ENCODE measurements at regions not wholly inside any gene's neighbourhood (a gene's known extent, or its start where the extent isn't known, plus 50 kb on each side); places are given as distances from the start of the nearest gene placed in this dataset.

DNA sequence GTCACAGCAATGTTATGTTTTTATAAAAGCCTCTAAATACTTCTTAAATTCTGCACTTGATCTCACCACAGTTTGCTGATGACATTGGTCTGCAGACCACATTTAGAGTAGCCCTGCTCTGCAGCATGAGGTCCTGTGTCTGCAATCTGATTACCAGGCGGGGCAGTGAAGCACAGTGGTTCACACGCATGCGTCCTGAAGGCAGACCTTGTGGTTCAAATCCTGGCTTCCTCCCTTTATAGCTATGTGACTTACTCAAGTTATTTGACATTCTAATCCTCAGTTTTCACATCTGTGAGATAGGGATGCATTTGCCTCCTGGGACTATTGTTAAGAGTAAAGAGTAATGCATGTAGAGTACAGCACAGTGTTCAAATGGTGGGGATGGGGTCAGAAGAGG lies 50.3 kb downstream of the BMAL2 start:
- no peak for DNase-seq (ENCODE audit: low read depth)

DNA sequence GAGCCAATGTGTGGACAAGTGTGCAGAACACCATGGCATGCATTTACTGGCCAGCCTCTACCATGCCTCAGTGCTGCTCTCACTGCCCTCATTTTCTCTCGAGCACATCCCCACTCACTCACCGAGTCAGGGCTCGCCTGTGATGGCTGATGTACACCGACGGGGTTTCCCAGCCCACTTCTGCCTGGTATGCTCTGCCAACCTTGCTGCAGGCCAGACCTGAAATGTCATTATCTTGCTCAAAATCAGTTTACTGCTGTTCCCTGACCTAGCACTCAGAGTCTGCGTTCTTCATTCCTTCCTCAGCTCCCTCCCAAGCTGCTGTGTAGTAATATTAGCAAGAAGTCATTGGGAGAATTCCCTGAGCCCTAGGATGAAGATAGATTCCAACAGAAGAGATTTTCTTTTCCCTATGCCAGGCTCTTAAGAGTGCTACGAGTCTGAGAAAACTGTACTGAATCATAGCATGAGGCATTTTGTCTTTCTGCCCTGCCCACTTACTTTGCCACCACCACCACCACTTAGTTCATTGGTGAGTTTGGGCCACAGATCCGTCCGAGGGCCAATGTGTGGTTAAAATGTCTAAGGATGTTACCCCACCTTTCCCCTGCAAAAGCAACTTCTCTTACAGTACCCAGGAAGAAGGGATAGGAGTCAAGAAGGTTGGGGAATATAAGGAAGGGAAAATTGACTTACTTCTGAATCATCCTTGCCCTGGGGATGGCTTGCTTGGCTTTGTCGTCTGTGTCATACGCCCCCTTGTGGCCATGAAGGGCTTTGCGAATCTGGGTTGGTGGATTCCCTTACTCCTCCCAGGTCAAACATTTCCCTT lies 51.0 kb downstream of the BMAL2 start:
- peak; percentile 88 for DNase-seq (ENCODE audit: low read depth)

DNA sequence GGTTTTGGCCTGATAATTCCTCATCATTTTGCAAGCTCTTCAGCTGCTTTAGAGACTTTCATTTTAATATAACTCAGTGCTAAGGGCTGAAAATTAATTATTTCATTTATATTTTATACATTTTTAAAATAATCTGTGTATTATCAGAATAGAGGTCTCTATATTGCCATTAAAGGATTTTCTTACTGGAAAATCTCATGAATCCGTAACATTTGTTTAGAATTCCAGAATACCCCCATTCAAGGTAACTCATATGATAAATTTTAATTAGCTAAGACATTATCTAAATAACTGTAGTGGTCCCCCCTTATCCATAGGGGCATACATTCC lies 51.6 kb downstream of the BMAL2 start:
- no peak for DNase-seq (ENCODE audit: low read depth)

DNA sequence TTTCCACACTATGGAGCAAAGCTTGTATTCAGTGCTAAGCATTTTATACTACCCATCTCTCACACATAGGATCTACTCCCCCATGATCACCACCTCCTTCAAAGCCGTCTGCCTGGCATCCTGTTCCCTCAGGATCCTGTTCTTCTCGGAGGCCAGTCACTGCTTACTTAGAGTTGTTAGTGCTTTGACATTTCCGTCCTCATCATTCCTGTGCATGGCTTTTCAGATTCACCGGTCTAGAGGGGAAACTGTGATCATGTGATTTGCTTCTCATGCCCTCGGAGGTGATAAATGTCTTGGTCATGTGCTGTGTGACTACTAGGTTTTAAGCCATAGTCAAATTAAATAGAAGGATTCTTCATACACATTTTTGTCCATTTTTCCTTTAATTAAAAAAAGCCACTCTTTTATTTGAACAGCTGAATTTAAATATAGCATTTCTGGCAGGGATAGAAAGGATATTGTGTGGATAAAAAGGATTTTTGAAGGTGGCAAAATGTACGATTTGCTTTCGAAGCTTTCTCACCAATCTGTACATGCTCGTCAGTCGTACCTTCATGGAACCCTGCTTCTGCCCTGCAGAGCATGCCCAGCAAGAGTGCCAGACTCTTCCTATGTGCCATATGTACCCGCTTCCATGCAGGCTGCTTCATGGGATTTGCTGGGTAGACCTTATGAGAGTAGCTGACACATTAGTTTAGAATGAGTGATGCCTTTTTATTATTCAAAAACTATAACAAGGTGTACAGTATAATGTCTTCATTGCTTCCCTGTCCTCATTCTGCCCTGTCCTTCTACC lies 53.3 kb downstream of the BMAL2 start:
- no peak for DNase-seq (ENCODE audit: low read depth)

DNA sequence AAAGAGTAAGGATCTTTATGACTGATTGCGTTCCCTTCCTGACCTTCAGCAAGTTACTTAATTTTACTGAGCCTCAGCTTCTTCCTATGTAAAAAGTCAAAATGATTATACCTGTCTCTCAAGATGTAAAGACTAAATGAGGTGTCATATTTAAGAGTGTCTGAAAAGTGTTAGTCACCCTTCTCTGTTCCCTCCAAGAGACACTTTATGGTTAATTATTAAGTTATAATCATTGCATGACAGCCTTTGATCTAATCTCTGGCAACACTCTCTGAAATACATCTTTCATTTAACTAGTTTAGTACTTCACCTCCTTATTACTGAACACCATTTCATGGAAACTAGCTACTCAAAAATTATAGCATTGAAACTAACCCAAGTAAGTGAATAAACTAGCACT lies 54.8 kb downstream of the BMAL2 start:
- no peak for DNase-seq (ENCODE audit: low read depth)

DNA sequence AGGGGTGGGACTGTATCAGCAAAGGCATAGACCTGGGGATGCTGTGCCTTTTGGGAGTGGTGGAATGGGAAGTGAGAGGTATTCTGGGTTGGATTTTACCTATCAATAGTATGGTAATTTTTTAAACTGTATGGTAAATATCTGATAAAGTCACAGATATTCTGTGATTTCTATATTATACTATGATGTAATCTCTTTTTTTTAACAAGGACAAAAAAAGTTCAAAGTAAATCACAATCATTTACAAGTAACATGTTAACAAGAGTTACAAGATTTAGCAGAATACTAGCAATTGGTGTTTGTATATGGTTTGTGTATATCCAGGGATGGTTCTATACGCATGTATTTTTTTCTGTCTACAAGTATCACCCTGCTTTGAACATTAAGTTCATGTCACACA lies 56.0 kb downstream of the BMAL2 start:
- DNase-seq (ENCODE audit: low read depth), result no peak

DNA sequence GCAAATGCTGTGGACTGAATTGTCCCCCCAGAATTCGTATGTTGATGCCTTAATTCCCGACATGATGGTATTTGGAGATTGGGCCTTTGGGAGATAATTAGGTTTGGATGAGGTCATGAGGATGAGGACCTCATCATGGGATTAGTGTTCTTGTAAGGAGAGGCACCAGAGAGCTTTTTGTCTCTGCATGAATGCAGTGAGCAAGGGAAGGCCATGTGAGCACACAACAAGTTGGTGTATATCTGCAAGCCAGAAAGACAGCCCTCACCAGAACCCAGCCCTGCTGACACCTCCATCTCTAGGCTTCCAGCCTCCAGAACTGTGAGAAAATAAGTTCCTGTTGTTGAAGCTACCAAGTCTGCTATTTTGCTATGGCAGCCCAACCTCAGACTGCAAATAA lies 51.9 kb upstream of the SMCO2 start:
- no peak for DNase-seq (ENCODE audit: low read depth)

DNA sequence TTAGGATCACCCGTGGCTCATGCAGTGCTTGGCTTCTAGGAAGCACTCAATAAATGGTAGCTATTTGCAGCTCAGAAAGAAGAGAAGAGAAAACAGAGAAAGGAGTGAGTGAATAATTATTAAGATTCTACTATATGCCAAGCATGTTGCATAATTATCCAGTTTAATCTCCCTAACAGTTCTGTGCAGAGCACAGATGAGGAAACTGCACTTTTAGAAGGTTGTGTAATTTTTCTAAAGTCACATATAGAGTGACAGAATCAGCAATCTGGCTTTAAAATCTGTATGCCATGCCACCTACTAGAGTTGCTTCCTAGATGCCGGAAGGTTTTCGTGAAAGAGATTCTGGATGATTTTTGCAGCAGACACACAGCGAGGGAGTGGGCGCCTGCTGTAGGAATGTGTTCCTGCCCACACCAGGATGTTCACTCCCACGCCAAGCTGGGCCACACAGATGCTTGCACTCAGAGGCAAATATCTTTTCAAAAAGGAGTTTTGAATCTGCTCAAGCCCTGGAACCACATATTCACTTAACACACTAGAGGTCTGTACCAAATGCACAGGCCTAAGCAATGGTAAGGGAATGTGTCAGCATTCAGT lies 50.2 kb upstream of the SMCO2 start:
- DNase-seq (ENCODE audit: low read depth), result no peak
